ENCODE measurements at regions not wholly inside any gene's neighbourhood (a gene's known extent, or its start where the extent isn't known, plus 50 kb on each side); places are given as distances from the start of the nearest gene placed in this dataset.
"Not testable (repeated sequence)": the region's sequence is repeated elsewhere in the genome, so short reads cannot be mapped to it uniquely, and the experiment has no call there.

GRCh38 chr10:94225589-94225988 lies 137.2 kb downstream of the NOC3L start:
- no peak for DNase-seq (ENCODE audit: low spot score)

GRCh38 chr10:94230134-94230785 lies 132.5 kb downstream of the NOC3L start:
- no peak for DNase-seq (ENCODE audit: low spot score)

GRCh38 chr10:94232711-94233383 lies 129.9 kb downstream of the NOC3L start:
- DNase-seq (ENCODE audit: low spot score), result no peak

- DNase-seq (ENCODE audit: low spot score), result no peak
These were observed 127.3 kb downstream of the NOC3L start for GRCh38 chr10:94235461-94235860.

- DNase-seq (ENCODE audit: low spot score), result no peak
These were observed 124.6 kb downstream of the NOC3L start for GRCh38 chr10:94238006-94238617.

- DNase-seq (ENCODE audit: low spot score), result no peak
These were observed 123.0 kb downstream of the NOC3L start for GRCh38 chr10:94239696-94240095.

- no peak for DNase-seq (ENCODE audit: low spot score)
These were observed 122.2 kb downstream of the NOC3L start for GRCh38 chr10:94240491-94240890.

- DNase-seq (ENCODE audit: low spot score), result no peak
These were observed 121.8 kb downstream of the NOC3L start for GRCh38 chr10:94240901-94241300.

- DNase-seq (ENCODE audit: low spot score), result no peak
These were observed 111.6 kb downstream of the NOC3L start for GRCh38 chr10:94251098-94251497.

GRCh38 chr10:94251568-94251967 lies 111.2 kb downstream of the NOC3L start:
- no peak for DNase-seq (ENCODE audit: low spot score)

GRCh38 chr10:94257407-94257806 lies 105.3 kb downstream of the NOC3L start:
- DNase-seq (ENCODE audit: low spot score), result not testable (repeated sequence)

GRCh38 chr10:94260455-94260854 lies 102.3 kb downstream of the NOC3L start:
- no peak for DNase-seq (ENCODE audit: low spot score)

GRCh38 chr10:94264085-94264484 lies 98.7 kb downstream of the NOC3L start:
- DNase-seq (ENCODE audit: low spot score), result no peak

- DNase-seq (ENCODE audit: low spot score), result no peak
These were observed 96.6 kb downstream of the NOC3L start for GRCh38 chr10:94266091-94266490.

- DNase-seq (ENCODE audit: low spot score), result no peak
These were observed 94.1 kb downstream of the NOC3L start for GRCh38 chr10:94268652-94269051.

GRCh38 chr10:94274142-94274787 lies 88.5 kb downstream of the NOC3L start:
- DNase-seq (ENCODE audit: low spot score), result peak; percentile 7

- no peak for DNase-seq (ENCODE audit: low spot score)
These were observed 86.6 kb downstream of the NOC3L start for GRCh38 chr10:94276140-94276539.

GRCh38 chr10:94277450-94277849 lies 85.3 kb downstream of the NOC3L start:
- no peak for DNase-seq (ENCODE audit: low spot score)

GRCh38 chr10:94279835-94280709 lies 82.7 kb downstream of the NOC3L start:
- DNase-seq (ENCODE audit: low spot score), result peak; percentile 71

- no peak for DNase-seq (ENCODE audit: low spot score)
These were observed 81.1 kb downstream of the NOC3L start for GRCh38 chr10:94281654-94282053.

GRCh38 chr10:94282369-94282768 lies 80.4 kb downstream of the NOC3L start:
- DNase-seq (ENCODE audit: low spot score), result no peak
